ENCODE measurements at regions not wholly inside any gene's neighbourhood (a gene's known extent, or its start where the extent isn't known, plus 50 kb on each side); places are given as distances from the start of the nearest gene placed in this dataset.

GRCh38 chr10:46226900-46227558 is 59.8 kb upstream of the ANTXRL start:
- H3K9me3 ChIP-seq (ENCODE audit: low read length): no peaks in the 10 kb centered on the region
- no peak overlapping the region for H2AFZ ChIP-seq (ENCODE audit: low read depth, low read length)
- H3K4me3 ChIP-seq (ENCODE audit: low read length): no peak overlapping the region
- H3K4me1 ChIP-seq (ENCODE audit: insufficient read depth, low read length): no peaks in the 10 kb centered on the region
- H3K27me3 ChIP-seq (ENCODE audit: insufficient read depth, low read length): no peaks in the 10 kb centered on the region
- no peaks in the 10 kb centered on the region for H3K36me3 ChIP-seq (ENCODE audit: insufficient read depth, low read length)

GRCh38 chr10:46227571-46227935 is 59.2 kb upstream of the ANTXRL start:
- H3K4me1 ChIP-seq (ENCODE audit: insufficient read depth, low read length): no peaks in the 10 kb centered on the region
- H2AFZ ChIP-seq (ENCODE audit: low read depth, low read length): no peak overlapping the region
- H3K36me3 ChIP-seq (ENCODE audit: insufficient read depth, low read length): no peaks in the 10 kb centered on the region
- no peaks in the 10 kb centered on the region for H3K27me3 ChIP-seq (ENCODE audit: insufficient read depth, low read length)
- no peak overlapping the region for H3K4me3 ChIP-seq (ENCODE audit: low read length)
- no peaks in the 10 kb centered on the region for H3K9me3 ChIP-seq (ENCODE audit: low read length)

GRCh38 chr10:46227936-46228562 is 58.7 kb upstream of the ANTXRL start:
- Histone ChIP-seq H3K4me1 (ENCODE audit: insufficient read depth, low read length) (no peaks in the 10 kb centered on the region), H3K27me3 (ENCODE audit: insufficient read depth, low read length) (no peaks in the 10 kb centered on the region), H2AFZ (ENCODE audit: low read depth, low read length) (no peak overlapping the region), H3K36me3 (ENCODE audit: insufficient read depth, low read length) (no peaks in the 10 kb centered on the region), H3K9me3 (ENCODE audit: low read length) (no peaks in the 10 kb centered on the region), H3K4me3 (ENCODE audit: low read length) (no peak overlapping the region)

GRCh38 chr10:46228563-46229071 is 58.2 kb upstream of the ANTXRL start:
- H3K4me1 ChIP-seq (ENCODE audit: insufficient read depth, low read length): no peaks in the 10 kb centered on the region
- H3K36me3 ChIP-seq (ENCODE audit: insufficient read depth, low read length): no peaks in the 10 kb centered on the region
- no peaks in the 10 kb centered on the region for H3K27me3 ChIP-seq (ENCODE audit: insufficient read depth, low read length)
- no peak overlapping the region for H2AFZ ChIP-seq (ENCODE audit: low read depth, low read length)
- no peaks in the 10 kb centered on the region for H3K9me3 ChIP-seq (ENCODE audit: low read length)
- no peak overlapping the region for H3K4me3 ChIP-seq (ENCODE audit: low read length)

- H3K9me3 ChIP-seq (ENCODE audit: low read length): no peaks in the 10 kb centered on the region
- no peak overlapping the region for H3K4me3 ChIP-seq (ENCODE audit: low read length)
- H3K36me3 ChIP-seq (ENCODE audit: insufficient read depth, low read length): no peaks in the 10 kb centered on the region
- H3K4me1 ChIP-seq (ENCODE audit: insufficient read depth, low read length): no peaks in the 10 kb centered on the region
- H2AFZ ChIP-seq (ENCODE audit: low read depth, low read length): no peak overlapping the region
- no peaks in the 10 kb centered on the region for H3K27me3 ChIP-seq (ENCODE audit: insufficient read depth, low read length)
Measured at GRCh38 chr10:46229144-46229563, 57.6 kb upstream of the ANTXRL start.

- no peaks in the 10 kb centered on the region for H3K4me1 ChIP-seq (ENCODE audit: insufficient read depth, low read length)
- no peak overlapping the region for H3K4me3 ChIP-seq (ENCODE audit: low read length)
- no peaks in the 10 kb centered on the region for H3K27me3 ChIP-seq (ENCODE audit: insufficient read depth, low read length)
- H2AFZ ChIP-seq (ENCODE audit: low read depth, low read length): no peak overlapping the region
- H3K36me3 ChIP-seq (ENCODE audit: insufficient read depth, low read length): no peaks in the 10 kb centered on the region
- no peaks in the 10 kb centered on the region for H3K9me3 ChIP-seq (ENCODE audit: low read length)
Measured at GRCh38 chr10:46230615-46231014, 56.2 kb upstream of the ANTXRL start.

GRCh38 chr10:46231087-46231486 is 55.7 kb upstream of the ANTXRL start:
- no peak overlapping the region for H2AFZ ChIP-seq (ENCODE audit: low read depth, low read length)
- no peaks in the 10 kb centered on the region for H3K9me3 ChIP-seq (ENCODE audit: low read length)
- no peak overlapping the region for H3K4me3 ChIP-seq (ENCODE audit: low read length)
- no peaks in the 10 kb centered on the region for H3K4me1 ChIP-seq (ENCODE audit: insufficient read depth, low read length)
- H3K27me3 ChIP-seq (ENCODE audit: insufficient read depth, low read length): no peaks in the 10 kb centered on the region
- H3K36me3 ChIP-seq (ENCODE audit: insufficient read depth, low read length): no peaks in the 10 kb centered on the region

- Histone ChIP-seq H3K36me3 (ENCODE audit: insufficient read depth, low read length) (no peaks in the 10 kb centered on the region), H3K9me3 (ENCODE audit: low read length) (no peaks in the 10 kb centered on the region), H3K27me3 (ENCODE audit: insufficient read depth, low read length) (no peaks in the 10 kb centered on the region), H3K4me3 (ENCODE audit: low read length) (no peak overlapping the region), H3K4me1 (ENCODE audit: insufficient read depth, low read length) (no peaks in the 10 kb centered on the region), H2AFZ (ENCODE audit: low read depth, low read length) (no peak overlapping the region)
Measured at GRCh38 chr10:46232084-46232483, 54.7 kb upstream of the ANTXRL start.

- no peaks in the 10 kb centered on the region for H3K4me1 ChIP-seq (ENCODE audit: insufficient read depth, low read length)
- no peaks in the 10 kb centered on the region for H3K36me3 ChIP-seq (ENCODE audit: insufficient read depth, low read length)
- no peaks in the 10 kb centered on the region for H3K27me3 ChIP-seq (ENCODE audit: insufficient read depth, low read length)
- no peaks in the 10 kb centered on the region for H3K9me3 ChIP-seq (ENCODE audit: low read length)
- H3K4me3 ChIP-seq (ENCODE audit: low read length): no peak overlapping the region
- H2AFZ ChIP-seq (ENCODE audit: low read depth, low read length): no peak overlapping the region
Measured at GRCh38 chr10:46232666-46233065, 54.1 kb upstream of the ANTXRL start.

- no peaks in the 10 kb centered on the region for H3K9me3 ChIP-seq (ENCODE audit: low read length)
- H3K4me1 ChIP-seq (ENCODE audit: insufficient read depth, low read length): no peaks in the 10 kb centered on the region
- H3K4me3 ChIP-seq (ENCODE audit: low read length): no peak overlapping the region
- H3K36me3 ChIP-seq (ENCODE audit: insufficient read depth, low read length): no peaks in the 10 kb centered on the region
- H2AFZ ChIP-seq (ENCODE audit: low read depth, low read length): no peak overlapping the region
- H3K27me3 ChIP-seq (ENCODE audit: insufficient read depth, low read length): no peaks in the 10 kb centered on the region
Measured at GRCh38 chr10:46233181-46233580, 53.6 kb upstream of the ANTXRL start.

- no peaks in the 10 kb centered on the region for H3K4me1 ChIP-seq (ENCODE audit: insufficient read depth, low read length)
- no peak overlapping the region for H2AFZ ChIP-seq (ENCODE audit: low read depth, low read length)
- H3K27me3 ChIP-seq (ENCODE audit: insufficient read depth, low read length): no peaks in the 10 kb centered on the region
- no peaks in the 10 kb centered on the region for H3K36me3 ChIP-seq (ENCODE audit: insufficient read depth, low read length)
- no peaks in the 10 kb centered on the region for H3K9me3 ChIP-seq (ENCODE audit: low read length)
- H3K4me3 ChIP-seq (ENCODE audit: low read length): no peak overlapping the region
Measured at GRCh38 chr10:46234026-46234425, 52.8 kb upstream of the ANTXRL start.

GRCh38 chr10:46234431-46235060 is 52.3 kb upstream of the ANTXRL start:
- Histone ChIP-seq H3K4me1 (ENCODE audit: insufficient read depth, low read length) (no peaks in the 10 kb centered on the region), H3K4me3 (ENCODE audit: low read length) (no peak overlapping the region), H3K36me3 (ENCODE audit: insufficient read depth, low read length) (no peaks in the 10 kb centered on the region), H2AFZ (ENCODE audit: low read depth, low read length) (no peak overlapping the region), H3K9me3 (ENCODE audit: low read length) (no peaks in the 10 kb centered on the region), H3K27me3 (ENCODE audit: insufficient read depth, low read length) (no peaks in the 10 kb centered on the region)

- Histone ChIP-seq H3K36me3 (ENCODE audit: insufficient read depth, low read length) (no peaks in the 10 kb centered on the region), H3K4me3 (ENCODE audit: low read length) (no peak overlapping the region), H3K4me1 (ENCODE audit: insufficient read depth, low read length) (no peaks in the 10 kb centered on the region), H2AFZ (ENCODE audit: low read depth, low read length) (no peak overlapping the region), H3K27me3 (ENCODE audit: insufficient read depth, low read length) (no peaks in the 10 kb centered on the region), H3K9me3 (ENCODE audit: low read length) (no peaks in the 10 kb centered on the region)
Measured at GRCh38 chr10:46235705-46236545, 50.9 kb upstream of the ANTXRL start.
